Hindlimb muscle (tissue), 1 donor: ENCODE measurements at regions not wholly inside any gene's neighbourhood (a gene's known extent, or its start where the extent isn't known, plus 50 kb on each side); places are given as distances from the start of the nearest gene placed in this dataset.

ENCODE experiments used
- DNase-seq: peaks from one replicate; pipeline ENCODE4 v3.0.0-alpha.2; 2013

- DNase-seq, result no peak
Measured at GRCh38 chr6:40192516-40192915, 258.3 kb upstream of the MOCS1 start.

GRCh38 chr6:40188931-40189330, 254.7 kb upstream of the MOCS1 start:
- no peak for DNase-seq

DNA sequence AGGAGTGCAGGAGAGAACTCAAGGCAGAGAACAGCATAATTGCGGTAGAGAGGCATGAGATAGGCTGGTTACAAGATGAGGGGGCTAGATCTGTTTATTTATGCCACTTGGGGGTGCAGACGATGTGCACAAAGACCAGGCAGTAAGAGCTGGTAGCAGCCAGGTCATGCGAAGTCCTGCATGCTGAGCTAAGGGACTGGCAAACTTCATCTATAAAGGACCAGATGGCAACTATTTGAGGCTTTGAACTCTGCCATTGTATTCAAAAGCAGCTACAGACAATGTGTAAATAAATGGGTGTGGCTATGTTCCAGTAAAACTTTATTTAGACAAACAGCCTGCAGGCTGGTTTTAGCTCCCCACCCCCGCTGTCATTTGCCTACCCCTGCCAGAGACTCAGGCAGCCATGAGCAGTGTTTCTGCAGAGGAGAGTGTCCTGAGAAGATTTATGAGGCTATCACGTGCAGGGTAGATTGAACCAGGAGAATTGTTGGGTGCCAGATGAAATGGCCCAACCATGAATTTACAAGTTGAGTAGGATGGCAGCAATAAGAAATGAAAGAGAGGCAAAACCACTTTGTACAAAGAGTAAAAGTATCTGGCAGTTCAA, 253.4 kb upstream of the MOCS1 start:
- DNase-seq, result no peak

GRCh38 chr6:40185486-40185885, 251.2 kb upstream of the MOCS1 start:
- DNase-seq, result no peak

DNA sequence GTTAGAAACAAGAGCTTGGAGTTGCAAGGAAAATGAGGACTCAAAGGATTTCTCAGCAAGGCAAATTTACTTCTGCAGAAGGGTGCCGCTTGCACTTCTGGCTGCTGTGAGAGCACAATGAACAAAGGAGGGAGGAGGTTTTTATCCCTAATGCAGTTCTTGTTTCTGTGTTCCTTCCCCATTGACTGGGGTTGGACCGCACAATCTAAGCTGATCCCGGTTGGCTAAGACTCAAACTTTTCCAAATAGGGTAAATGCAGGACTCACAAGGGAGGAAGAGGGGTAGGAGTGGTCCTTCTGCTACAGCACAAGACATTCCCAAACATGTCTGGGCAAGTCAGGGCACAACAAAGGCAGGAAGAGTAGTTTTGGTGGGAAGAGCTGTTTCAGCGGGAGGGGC, 249.6 kb upstream of the MOCS1 start:
- DNase-seq, result no peak

DNA sequence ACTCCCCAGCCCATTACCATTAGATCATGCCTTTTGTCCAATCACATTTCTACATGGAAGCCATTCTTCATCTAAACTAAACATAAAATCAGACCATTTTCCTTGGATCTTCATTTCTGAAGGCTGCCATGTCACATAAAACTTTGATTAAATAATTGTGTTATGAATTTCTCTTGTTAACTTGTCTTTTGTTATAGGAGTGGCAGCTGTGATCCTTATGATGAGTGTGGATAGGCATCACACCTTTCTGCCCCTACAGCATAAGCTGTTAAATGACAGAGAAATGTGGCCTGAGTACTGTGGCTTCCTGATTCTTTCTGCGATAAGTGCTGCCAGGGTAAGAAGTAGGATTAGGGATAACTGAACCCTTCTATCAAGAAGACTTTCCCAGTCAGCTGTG, 247.1 kb upstream of the MOCS1 start:
- no peak for DNase-seq

DNA sequence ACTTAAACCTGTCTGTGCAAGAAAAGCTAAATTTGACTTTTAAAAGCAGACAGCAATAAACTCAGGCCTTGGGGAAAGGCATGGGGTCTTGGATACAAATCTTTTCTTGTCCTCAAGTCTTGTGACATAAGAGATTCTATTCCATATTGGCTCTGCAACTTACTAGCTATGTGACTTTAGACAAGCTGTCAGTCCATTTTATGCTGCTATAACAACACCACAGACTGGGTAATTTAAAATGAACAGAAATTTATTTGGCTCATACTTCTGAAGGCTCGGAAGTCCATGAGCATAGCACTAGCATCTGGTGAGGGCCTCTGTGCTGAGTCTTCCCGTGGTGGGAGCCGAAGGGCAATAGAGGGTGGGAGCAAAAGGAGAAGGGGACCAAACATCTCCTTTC, 246.0 kb upstream of the MOCS1 start:
- DNase-seq, result no peak

DNA sequence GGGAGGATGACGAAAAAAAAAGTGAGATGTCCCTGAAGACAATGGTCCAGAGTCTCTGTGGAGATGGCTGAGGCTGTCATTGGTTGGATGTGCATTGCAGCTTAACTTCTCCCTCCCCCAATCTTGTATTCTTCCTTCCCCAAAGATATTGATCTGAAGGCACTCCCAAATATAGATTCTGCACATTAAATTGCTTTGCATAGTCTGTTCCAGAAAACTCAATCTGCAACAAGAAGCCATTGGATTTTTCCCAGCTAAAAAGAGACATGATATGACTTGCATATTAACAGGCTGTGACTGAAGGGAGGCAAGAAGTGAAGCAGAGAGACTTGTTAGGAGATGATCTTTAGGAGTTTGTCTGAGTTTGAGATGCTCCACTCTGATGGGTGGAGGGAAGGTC, 245.2 kb upstream of the MOCS1 start:
- DNase-seq, result no peak

DNA sequence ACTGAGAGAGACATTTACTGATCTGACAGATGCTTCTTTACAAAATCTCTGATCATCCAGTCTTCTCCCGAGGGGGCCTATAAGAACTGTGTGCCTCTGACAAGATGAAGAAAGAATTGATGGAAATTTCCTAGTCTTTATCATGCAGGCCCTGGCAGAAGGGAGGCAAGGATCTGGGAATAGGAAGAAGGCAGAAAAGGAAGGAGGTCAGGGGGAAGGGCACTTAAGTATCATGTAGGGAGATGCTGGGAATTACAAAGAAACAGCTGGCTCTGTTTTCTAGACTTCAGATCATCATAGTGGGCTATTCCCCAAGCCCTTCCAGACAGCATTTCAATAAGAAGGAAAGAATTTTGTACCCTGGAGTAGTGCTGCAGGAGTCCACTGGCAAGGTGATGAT, 243.3 kb upstream of the MOCS1 start:
- no peak for DNase-seq

DNA sequence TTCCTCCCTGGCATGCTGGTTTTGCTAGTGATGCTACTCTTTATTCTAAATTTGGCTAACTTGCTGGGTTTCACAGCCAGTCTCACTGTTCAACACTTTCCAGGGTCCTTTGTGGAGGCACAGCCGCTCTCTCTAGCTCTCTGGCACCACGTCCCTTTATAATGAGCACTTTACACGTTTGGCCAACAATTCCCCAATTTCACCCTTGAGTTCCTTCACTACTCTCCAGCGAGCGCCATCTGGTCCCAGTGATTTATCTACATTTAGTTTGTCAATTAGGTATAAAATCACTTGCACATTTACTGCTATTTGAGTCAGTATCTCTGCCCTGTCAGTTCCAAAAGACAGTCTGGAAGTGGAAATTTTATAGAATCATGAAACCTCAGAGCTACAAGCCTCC, 241.9 kb upstream of the MOCS1 start:
- no peak for DNase-seq

GRCh38 chr6:40172272-40172671, 238.0 kb upstream of the MOCS1 start:
- no peak for DNase-seq

DNA sequence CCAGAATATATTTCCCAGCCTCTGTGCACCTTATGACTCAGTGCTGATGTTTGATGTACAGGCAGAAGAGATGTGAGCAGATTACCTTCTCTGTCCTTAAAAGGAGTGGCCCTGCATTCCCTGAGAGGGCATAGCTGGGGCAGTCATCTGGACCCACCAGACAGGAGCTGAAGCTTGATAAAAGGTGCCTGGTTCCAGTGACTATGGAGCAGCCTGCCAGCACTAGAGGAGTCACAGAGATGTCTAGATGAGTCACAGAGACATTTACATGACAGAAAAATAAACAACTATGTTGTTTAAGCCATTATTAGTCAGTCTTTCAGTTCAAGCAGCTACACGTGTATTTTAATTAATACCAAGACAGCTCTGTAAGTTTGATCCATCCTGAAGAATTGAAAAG, 237.1 kb upstream of the MOCS1 start:
- DNase-seq, result no peak

DNA sequence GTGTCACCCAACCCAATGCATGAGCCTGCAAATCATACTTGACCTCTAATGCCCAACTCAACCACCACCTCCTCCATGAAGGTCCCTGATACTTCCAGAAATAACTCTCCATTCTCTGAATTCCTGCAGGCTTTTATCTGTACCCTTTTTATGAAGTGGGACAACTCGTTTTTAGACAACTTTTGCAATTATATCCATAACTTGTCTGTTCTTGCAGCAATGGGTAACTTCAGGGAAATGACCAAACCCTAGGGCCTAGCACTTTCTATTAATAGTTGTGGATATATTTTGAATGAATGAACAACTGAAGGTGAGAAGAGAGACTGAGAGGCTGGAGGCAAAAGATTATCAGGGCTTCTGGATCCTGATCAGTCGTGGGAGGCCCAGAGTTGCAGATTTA, 236.6 kb upstream of the MOCS1 start:
- no peak for DNase-seq

DNA sequence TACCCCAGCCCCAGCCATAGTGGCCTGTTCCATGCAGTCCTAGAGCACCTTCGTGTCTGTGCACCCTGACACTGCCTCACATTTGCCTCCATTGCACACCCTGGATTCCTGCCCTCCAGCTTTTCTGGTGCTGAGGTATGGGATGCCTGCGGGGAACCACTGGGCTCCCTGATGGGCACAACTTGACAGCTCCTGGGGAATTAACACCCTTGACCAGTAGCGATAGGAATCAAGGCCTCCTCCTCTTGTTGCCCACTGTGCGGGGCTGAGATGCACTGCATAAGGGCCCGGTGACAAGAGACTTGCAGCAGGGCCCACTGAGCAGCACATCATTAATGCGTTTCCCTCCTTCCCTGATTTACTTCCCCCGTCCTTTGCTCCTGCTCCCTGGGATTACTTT, 235.6 kb upstream of the MOCS1 start:
- no peak for DNase-seq

DNA sequence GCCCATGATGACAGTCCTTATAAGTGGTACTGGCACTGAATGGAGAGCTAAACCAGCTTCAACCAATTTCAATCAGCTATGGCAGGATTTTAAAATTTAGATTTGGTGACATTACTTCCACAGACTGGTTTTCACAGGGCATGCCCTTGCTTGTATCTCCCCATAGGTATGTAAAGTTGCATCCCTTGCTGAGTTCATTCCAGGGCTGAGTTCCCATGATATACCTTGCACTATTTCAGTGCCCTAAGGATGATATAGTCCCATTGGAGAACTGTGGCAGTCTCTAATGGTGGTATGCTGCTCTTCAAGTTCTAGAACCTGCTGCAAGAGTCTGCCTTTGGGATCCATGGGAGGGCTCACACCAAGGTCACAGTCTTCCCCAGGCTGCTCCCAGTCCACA, 232.7 kb upstream of the MOCS1 start:
- DNase-seq, result no peak

GRCh38 chr6:40165036-40165709, 230.9 kb upstream of the MOCS1 start:
- no peak for DNase-seq

GRCh38 chr6:40164345-40164755, 230.1 kb upstream of the MOCS1 start:
- peak; percentile 34 for DNase-seq

DNA sequence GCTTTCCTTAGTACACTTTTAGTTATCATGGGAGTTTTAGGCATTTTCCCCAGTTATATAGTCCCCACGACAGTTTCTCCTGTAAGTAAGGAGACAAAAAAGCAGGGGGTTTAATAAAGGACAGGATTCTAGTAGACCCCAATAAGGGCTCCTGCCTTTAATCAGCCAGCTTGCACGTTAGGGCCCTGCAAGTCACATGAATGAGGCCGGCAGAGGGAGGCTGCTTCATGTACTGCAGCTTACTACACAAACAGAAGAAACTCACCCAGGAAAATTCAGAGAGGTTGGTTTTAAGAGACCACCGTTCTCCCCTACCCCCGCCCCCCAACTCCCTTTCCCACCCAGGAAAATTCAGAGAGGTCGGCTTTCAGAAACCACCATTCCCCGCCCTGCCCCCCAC, 229.7 kb upstream of the MOCS1 start:
- no peak for DNase-seq

- no peak for DNase-seq
Measured at GRCh38 chr6:40162074-40162473, 227.8 kb upstream of the MOCS1 start.

DNA sequence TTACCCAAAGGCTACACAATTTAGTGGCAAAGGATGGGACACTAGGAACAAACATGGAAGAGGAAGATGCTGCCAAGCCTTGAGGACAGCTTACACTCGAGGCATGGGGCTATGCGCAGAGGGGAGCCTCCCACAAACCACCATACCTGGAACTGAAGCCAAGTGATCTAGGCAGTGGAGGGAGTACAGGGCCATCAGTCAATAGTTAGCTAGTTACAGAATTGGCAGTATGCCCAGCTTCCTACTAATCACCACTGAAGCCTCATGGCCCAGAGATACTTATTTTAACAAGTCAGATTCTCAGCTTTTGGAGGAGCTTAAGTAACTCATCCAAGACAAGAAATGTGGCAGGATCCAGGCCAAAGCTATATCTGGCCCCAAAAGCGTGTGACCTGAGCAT, 226.6 kb upstream of the MOCS1 start:
- DNase-seq, result no peak

GRCh38 chr6:40159865-40160264, 225.6 kb upstream of the MOCS1 start:
- no peak for DNase-seq

DNA sequence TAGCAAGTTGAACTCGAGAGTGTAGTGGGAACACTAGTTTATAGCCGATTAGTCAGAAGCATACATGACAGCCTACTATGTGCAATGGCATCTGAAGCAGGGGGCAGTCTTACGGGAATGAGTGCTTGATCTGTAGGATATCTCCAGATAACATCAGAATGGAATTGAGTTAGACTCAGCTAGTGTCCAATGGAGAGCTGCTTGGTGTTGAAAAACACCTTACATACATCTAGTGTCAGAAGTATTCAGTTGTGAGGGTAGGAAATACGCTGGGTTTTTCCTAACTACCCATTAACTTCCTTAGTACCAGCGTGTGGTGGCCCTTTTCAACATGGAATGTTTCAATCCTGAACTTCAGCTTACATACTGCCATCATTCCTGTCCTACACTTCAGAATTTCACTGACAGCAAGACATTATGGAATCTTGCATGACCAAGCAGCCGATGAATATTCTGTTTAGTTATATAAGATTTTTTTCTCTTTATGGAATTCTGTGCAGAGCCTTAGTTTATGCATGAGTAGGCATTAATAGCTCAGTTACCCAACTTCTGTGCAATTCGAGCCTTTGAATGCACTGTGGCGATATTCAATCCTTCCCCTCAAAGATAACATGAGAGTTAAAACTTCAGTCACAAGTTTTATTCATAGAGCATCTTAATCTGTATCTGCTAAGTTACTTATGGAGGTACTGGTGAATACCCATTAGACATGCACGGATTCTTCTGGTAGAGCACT, 218.6 kb upstream of the MOCS1 start:
- no peak for DNase-seq

- no peak for DNase-seq
Measured at GRCh38 chr6:40152196-40152595, 217.9 kb upstream of the MOCS1 start.

DNA sequence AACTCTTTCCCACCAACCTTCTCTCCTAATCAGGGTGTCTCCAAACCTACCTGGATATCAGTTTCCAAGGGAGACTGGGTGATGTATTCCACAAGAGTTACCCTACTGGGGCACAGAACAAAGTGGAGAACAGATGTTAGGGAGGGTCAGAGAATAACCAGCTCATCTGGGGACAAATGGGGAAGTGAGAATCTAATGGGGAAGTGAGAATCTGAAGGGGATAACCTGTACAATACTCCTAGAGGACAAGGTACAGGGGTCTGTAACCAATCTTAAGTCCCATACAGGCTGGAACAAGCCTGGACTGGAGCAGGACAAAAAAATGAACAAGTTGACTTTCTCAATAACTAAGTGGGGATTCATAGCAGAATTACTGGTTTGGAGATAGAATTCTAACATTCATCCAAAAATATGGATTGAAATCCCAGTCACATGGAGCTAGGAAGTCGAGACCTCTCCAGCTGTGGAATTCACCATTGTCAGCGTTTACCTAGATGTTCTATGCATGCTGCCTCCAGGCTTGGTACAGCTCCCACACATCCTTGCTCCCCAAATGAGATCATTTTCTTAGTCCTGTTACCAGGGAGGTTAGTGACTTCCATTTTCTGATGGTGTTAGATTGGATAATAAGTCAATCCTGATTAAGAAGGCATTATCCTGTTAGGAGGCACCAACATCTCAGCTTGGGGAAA, 214.8 kb upstream of the MOCS1 start:
- no peak for DNase-seq
